Right kidney (tissue), 1 donor: ENCODE measurements at regions not wholly inside any gene's neighbourhood (a gene's known extent, or its start where the extent isn't known, plus 50 kb on each side); places are given as distances from the start of the nearest gene placed in this dataset.
"Not testable (repeated sequence)": the region's sequence is repeated elsewhere in the genome, so short reads cannot be mapped to it uniquely, and the experiment has no call there.

Experiments
- DNase-seq: peaks from one replicate; pipeline ENCODE4 v3.0.0-alpha.2; 2016

DNA sequence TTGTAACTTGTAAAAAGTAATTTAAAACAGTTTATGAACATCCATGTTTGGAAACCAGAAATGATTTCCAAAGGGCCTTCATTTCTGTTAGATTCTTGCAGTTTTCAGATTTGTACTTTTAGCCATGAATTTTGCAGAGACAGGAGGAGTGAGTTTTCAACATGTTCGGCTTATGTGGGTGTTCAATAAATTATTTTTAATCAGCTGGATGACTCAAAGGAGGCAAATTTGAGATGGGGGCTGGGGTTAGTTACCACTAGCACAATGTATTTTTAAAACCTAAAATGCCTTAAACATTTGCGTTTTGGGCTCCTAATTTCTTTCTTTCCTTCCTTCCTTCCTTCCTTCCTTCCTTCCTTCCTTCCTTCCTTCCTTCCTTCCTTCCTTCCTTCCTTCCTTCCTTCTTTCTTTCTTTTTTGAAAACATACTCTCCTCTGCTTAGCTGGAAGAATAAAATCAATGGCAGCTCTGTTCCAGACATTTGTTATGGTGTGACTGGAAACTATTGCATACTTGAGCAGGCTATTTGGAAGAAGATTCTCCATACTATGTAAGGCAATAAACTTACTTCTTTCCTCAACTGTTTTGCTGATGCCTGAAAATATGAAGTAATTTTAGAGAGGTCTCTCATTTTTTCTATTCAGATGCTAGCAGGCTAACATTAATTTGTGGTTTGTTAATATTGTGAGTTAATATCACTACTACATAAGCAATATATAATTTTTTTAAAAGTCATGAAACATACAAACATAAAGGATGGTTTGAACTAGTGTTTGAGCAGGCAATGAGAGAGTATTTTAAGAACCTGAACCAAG, 394.4 kb downstream of the NYAP2 start:
- no peak for DNase-seq

DNA sequence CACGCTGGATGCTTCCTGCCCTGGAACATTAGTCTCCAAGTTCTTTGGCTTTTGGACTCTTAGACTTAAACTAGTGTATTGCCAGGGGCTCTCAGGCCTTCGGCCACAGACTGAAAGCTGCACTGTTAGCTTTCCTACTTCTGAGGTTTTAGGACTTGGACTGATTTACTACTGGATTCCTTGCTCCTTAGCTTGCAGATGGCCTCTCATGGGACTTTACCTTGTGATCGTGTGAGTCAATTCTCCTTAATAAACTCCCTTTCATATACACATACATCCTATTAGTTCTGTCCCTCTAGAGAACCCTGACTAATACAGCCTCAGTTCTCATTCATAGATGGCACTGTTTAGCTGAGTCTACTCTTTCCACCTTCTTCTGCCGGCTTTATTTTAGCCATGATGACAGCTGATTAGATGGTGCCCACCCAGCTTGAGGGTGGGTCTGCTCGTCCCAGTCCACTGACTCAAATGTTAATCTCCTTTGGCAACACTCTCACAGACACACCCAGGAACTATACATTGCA, 389.1 kb downstream of the NYAP2 start:
- DNase-seq, result no peak

GRCh38 chr2:225787497-225787896, 388.0 kb downstream of the NYAP2 start:
- DNase-seq, result no peak

DNA sequence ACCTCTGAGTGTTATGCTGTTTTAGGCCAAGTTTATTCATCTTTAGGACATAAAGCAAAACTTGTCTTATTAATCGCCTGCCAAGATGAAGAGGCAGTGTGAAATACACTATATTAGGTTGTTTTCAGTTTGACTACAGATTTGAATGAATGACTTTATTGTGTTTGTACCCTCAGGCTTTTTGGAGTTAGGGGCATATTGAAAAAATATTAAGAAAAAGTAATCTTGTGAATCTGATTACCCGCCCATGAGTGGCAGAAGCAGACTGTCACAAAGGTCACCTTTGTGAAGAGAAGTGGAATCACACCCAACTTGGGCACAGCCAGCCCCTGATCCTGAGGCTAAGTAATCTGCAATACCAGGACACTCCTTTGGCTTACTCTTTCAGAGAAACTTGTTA, 382.5 kb downstream of the NYAP2 start:
- no peak for DNase-seq

GRCh38 chr2:225781145-225781544, 381.6 kb downstream of the NYAP2 start:
- DNase-seq, result no peak

DNA sequence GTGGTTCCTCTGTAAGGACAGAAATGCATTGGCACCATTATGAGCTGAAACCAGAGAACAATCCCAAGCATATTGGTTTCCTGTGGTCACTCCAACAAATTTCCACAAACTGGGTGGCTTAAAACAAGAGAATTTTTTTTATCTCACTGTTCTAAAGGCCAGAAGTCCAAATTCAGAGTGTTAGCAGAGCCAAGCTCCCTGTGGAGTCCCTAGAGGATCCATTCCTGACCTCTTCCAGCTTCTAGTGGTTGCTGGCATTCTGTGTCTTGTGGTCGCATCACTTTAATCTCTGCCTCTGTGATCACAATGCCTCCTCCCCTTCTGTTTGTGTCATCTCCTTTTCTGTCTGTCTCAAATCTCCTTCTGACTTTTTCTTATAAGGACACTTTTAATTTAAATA, 380.3 kb downstream of the NYAP2 start:
- DNase-seq, result no peak

GRCh38 chr2:225773148-225773547, 373.6 kb downstream of the NYAP2 start:
- no peak for DNase-seq

GRCh38 chr2:225771701-225772100, 372.2 kb downstream of the NYAP2 start:
- no peak for DNase-seq

DNA sequence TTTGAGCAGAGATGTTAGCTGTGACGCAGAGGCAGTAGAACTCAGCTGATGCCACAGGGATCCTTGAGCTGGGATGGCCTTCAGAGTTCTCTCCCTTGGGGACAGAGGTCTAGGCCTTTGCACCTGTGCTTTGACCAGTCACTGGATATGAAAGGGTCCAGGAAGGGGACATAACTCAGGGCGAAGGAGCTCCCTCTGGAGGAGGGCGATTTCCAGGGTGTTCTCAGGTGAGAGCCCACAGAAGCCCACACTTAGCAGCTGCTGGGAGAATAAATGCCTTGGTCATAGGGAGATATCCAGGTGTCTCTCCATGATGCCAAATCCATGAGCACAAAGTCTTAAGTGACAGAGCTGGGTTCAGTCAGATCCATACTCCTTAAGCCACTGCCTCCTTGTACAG, 369.2 kb downstream of the NYAP2 start:
- no peak for DNase-seq

DNA sequence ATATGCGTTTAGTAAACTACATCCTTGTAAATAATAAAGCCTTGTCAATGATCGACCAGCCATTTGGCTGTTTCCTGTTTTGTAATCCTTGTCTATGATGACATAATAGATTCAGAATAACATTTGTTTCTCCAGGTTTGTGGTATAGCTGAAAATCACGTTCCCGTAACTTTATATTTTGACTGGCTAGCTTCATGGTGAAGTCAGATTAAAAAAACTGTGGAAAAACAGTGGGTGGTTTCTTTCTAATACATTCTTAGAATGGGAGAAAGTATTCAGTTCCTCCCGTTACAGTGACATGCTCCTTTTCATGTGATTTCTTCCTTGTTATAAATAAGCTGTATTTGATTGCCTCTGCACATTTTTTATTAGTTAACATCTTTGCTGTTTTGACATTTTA, 366.9 kb downstream of the NYAP2 start:
- no peak for DNase-seq

GRCh38 chr2:225765820-225766219, 366.3 kb downstream of the NYAP2 start:
- no peak for DNase-seq

DNA sequence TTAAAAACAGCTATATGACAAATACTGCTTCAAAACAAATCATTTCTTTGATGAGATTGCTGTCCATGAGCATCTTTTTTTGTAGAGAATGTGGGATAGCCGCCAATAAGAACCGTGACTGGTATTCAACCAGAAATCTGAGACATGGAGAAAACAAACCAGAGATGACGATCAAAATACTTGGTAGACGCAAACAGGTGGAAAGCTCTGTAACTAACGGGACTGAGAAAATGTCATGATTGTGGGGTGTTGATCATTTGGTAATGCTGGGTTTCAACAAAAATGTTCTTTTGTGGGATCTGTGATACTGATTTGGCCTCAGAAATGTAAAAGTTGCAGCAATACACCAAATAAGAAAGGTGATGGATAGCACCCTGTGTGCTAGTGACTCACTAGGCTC, 364.8 kb downstream of the NYAP2 start:
- no peak for DNase-seq

DNA sequence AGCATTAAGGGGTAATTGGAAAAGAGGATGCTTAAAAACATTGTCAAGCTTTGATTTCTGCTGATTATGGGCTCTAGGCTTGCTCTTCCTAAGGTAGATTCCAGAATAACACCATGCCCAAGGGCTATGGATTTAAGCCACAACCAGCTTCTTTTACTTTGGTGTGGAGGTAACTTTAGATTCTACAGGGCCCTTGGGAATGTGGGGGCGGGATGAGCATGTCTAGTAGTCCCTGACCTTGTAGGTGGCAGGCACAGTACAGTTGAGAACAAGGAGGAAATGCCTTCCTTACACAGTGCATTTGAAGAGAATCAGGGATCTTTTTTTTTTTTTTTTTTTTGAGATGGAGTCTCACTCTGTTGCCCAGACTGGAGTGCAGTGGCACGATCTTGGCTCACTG, 364.2 kb downstream of the NYAP2 start:
- no peak for DNase-seq

- DNase-seq, result no peak
Observed at GRCh38 chr2:225761396-225761795, 361.9 kb downstream of the NYAP2 start.

DNA sequence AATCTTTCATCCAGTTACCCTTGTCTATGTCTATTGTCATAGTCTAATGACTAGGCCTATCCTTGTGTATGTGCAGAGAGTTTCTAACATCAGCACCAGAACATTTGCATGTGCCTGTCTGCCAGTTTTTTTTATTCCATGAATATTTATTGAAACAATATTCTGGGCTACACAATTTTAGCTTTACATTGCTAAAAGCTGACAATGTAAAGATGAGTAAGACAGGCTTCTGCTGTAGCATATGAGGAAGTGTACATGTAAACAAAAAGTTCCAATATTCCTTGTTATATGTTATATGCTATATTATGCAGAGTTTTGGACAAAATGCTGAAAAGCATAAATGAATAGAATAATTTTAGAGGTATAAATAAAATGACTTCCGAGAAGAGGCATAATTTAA, 357.7 kb downstream of the NYAP2 start:
- no peak for DNase-seq

DNA sequence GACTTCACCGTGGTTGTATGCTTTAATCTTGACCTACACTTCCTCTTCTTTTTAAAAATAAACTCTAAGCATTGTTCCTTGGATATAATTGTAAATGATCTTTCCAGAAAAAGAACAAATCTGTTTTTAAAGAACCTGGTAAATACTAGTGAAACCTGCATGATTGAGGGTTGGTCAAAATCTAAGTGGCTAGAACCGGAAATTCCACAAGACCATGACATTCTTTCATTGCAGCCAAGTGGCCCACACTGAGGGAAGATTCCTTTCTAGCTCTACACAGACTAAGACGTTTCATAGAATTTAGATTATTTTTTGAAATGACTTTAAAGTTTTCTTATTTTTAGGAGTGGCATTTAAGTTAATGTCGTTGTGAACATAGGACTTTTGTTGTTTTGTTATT, 356.7 kb downstream of the NYAP2 start:
- DNase-seq, result no peak

DNA sequence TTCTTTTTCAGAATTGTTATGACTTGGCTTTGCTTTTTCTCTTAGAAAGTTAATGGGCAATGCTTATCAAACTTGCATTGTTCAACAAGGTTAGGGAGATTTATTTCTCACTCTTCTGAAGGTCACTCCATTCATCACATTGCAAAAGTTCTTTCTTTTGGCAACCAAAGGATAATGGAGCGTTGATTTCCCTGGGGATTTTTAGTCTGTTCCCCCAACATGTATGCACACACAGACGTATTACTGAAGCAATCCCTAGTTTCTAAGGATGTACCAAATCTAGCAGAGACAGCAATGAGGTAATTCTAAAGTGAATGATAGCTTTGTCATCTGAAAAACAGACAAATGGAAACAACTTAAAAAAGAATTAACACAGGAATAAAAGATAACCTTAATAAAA, 349.1 kb downstream of the NYAP2 start:
- DNase-seq, result no peak

GRCh38 chr2:225743996-225744395, 344.5 kb downstream of the NYAP2 start:
- DNase-seq, result not testable (repeated sequence)

- DNase-seq, result no peak
Observed at GRCh38 chr2:225742487-225742886, 343.0 kb downstream of the NYAP2 start.

DNA sequence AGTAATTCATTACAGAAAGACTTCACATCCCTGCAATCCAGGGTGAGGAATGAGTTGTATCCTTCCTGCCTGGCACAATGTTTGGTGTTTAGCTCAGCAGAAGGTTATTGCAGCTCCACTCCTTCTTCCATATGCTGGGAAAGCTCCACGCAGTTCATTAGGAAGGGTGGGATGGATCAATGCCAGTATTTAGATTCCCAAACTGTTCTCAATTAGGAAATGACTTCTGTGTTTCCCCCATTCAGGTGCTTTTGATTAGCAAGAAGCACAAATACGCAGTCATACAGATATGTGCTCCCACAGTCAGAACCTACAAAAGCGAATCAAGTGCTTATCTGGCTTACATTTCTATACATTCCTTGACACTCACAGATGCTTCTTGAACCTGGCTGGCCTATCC, 340.6 kb downstream of the NYAP2 start:
- DNase-seq, result no peak

DNA sequence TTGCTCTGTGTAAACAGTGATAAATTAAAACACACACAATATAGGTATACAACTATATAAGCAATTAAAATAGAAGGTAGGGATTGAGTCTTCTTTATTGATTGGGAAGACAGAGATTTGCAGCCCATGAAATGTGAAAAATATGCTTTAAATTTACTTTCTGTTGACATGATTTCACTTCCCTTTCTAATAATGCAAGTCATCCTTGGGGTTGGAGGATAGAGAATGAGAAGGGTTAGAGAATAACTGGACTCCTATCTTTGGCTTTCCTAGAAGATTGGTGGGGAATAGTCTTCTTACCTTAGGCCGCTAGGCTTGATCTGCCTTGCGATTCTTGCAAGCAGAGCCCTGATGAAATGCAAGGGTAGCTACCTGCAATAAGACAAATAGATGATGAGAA, 339.8 kb downstream of the NYAP2 start:
- no peak for DNase-seq

DNA sequence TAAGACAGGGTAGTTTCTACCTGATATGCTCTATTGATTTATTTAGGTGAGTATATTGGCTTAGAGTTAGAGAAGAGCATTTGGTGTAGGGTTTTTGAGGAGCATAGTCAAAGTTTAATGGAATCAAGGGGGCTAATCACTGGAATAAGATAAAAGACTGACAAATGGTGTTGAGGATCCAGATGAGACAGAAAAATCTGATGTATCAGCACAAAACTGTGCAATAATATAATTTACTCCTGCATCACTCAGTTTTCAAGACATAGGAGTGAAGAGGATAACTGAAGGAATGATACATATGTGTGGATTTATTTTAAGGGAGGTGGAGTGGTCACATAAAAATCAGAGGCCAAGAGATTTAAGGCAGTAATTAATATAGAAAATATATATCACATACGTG, 339.2 kb downstream of the NYAP2 start:
- DNase-seq, result no peak

DNA sequence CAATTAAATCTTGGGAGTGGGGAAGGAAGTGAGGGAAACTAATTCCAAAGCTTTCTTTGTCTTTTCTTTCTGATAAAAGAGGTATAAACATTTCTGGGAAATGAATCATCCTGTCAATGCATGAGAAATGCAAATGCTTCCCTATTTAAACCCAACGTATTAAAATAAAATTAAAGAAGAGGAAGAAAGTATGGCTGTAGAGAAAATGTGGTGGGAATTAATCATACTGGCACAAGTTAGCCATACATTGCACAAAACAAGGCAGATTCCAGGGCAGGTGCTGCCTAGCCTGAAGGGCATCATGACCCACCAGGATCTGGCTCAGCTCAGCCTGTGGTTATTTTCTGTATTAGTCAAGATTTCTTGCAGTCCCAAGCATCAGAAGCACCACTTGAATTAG, 338.0 kb downstream of the NYAP2 start:
- DNase-seq, result no peak

- no peak for DNase-seq
Observed at GRCh38 chr2:225735844-225736243, 336.3 kb downstream of the NYAP2 start.

DNA sequence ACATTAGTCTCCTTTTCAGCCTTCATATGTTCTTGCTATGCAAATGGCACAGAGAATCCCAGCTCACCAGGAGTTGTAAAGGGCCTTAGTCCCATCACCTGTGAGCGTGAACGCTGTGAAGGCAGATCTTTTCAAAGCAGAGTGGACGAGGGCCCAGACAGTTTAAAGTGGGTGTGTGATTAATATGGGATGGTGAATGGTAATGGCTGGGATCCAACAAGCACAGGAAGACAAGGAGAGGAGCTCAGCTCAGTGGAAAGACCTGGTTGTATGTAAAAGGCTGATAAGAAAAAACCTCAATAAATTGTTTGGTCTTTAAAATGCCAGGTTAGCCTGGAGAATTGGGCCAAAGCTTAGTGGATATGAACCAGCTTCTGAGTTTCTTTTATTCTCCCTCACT, 326.2 kb downstream of the NYAP2 start:
- no peak for DNase-seq
